Skeletal muscle tissue (tissue), 3 donors: ENCODE measurements at regions not wholly inside any gene's neighbourhood (a gene's known extent, or its start where the extent isn't known, plus 50 kb on each side); places are given as distances from the start of the nearest gene placed in this dataset.

Experiments
- H3K27ac ChIP-seq: one replicate; pipeline ENCODE4 v1.7.0; 2013; ENCODE audit warnings: mild to moderate bottlenecking, low read depth, low read length, inconsistent platforms
- H3K27me3 ChIP-seq, 3 donors: one replicate each; pipeline ENCODE4 v1.7.0; 2013; ENCODE audit warnings: low read length in 3 of 3; ENCODE audit not compliant: control insufficient read depth in 3 of 3, insufficient read depth in 3 of 3
- H3K36me3 ChIP-seq, 3 donors: one replicate each; pipeline ENCODE4 v1.7.0; 2013; ENCODE audit warnings: low read length in 3 of 3; ENCODE audit not compliant: control insufficient read depth in 3 of 3, insufficient read depth in 3 of 3
- H3K4me1 ChIP-seq, 3 donors: one replicate each; pipeline ENCODE4 v1.7.0; 2013; ENCODE audit warnings: low read length in 3 of 3, mild to moderate bottlenecking in 3 of 3; ENCODE audit not compliant: control insufficient read depth in 3 of 3, insufficient read depth in 3 of 3
- H3K4me3 ChIP-seq, 3 donors: one replicate each; pipeline ENCODE4 v1.7.0; 2013; ENCODE audit warnings: low read length in 3 of 3
- H3K9ac ChIP-seq, 3 donors: one replicate each; pipeline ENCODE4 v1.7.0; 2013; ENCODE audit warnings: low read length in 3 of 3, mild to moderate bottlenecking in 3 of 3, moderate library complexity in 2 of 3, low read depth in 1 of 3
- H3K9me3 ChIP-seq, 3 donors: one replicate each; pipeline ENCODE4 v1.7.0; 2013; ENCODE audit warnings: low read length in 3 of 3; ENCODE audit not compliant: control insufficient read depth in 3 of 3
- donor health status: Osteomylitis.

DNA sequence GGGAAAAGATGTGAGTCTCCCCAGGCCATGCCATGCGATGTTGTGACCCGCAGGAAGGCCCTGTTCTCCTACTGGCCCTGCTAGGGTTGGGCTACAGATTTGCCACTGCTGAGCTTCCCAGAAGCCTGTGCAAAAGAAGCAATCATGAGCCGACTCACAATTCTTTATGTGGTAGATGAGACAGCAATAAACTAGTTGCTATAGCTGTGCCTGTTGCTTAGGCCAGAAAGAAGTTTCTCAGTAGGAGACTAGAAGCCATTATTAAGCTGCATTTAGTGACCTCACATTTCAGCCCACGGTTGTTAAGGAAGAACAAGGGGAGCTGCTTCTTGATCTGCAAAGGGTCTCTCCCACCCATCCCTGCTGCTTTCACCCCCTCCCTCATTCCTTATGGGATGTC is 239.4 kb upstream of the CRY1 start:
- H3K27ac ChIP-seq: no peak overlapping the region
- no peaks in the 10 kb centered on the region for H3K36me3 ChIP-seq
- peaks cover 8 to 16% (median 15%) of the 10 kb centered on the region in 3 donors for H3K27me3 ChIP-seq
- no peak overlapping the region for H3K4me3 ChIP-seq
- no peaks in the 10 kb centered on the region for H3K4me1 ChIP-seq
- H3K9me3 ChIP-seq: no peaks in the 10 kb centered on the region
- H3K9ac ChIP-seq: no peak overlapping the region

DNA sequence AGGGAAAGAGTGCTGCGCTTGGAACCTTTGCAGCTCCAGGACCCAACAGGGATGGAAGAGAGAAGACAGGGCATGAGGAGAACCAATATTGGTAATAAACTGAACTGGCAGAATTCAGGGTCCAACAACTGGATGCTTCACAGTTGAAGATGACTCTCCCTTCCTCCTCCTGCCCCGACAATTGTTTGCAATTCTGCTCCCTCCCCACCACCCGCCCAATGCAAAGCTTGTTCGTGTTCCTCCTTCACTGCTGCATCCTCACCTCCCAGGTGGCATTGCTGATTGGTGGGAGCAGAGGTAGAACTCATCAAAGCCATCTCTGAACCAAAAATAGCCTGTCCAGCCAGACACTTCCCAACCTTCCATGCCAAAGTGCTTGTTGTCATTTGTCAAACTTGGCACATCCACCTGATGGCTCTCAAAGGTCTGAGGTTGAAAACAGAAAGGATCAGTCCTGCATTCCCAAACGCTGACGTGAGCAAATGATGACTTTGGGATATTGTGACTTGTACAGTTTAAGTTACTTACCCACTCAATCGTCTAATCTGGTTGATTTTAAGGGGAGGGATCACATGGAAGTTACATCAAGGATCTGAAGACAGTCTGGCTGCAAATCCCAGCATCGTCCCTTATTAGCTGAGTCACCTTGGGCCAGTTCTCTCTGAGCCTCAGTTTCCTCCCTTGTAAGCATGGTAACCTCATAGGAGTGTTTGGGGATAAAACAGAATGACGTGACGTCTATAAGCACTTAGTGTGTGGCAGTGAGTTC is 242.6 kb upstream of the CRY1 start:
- Histone ChIP-seq H3K4me3 (no peak overlapping the region), H3K27me3 (peaks cover 0 to 10% (median 10%) of the 10 kb centered on the region in 3 donors), H3K9ac (no peak overlapping the region), H3K36me3 (no peaks in the 10 kb centered on the region), H3K4me1 (no peaks in the 10 kb centered on the region), H3K9me3 (no peaks in the 10 kb centered on the region), H3K27ac (no peak overlapping the region)

DNA sequence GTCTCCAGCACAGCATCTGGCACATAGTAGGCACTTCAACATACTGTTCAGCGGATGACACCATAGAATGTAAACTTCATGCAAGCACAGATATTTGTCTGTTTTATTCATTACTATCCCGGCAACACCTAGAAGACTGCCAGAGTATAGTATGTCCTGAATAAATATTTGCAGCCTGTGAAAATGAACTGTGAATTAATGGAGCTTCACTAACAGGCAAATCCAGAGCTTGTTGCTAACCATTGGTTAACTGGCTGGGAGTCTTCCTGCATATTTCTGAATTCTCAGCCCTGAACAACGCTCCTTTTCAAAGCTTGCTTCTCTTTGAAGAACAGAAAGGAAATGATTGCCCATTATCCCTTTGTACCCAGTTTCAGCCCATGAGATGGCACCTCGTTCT is 243.3 kb upstream of the CRY1 start:
- no peak overlapping the region for H3K9ac ChIP-seq
- no peaks in the 10 kb centered on the region for H3K36me3 ChIP-seq
- no peaks in the 10 kb centered on the region for H3K4me1 ChIP-seq
- peaks cover 0 to 3% (median 0%) of the 10 kb centered on the region in 3 donors for H3K9me3 ChIP-seq
- H3K4me3 ChIP-seq: no peak overlapping the region
- peaks cover 0 to 10% (median 8%) of the 10 kb centered on the region in 3 donors for H3K27me3 ChIP-seq
- H3K27ac ChIP-seq: no peak overlapping the region

DNA sequence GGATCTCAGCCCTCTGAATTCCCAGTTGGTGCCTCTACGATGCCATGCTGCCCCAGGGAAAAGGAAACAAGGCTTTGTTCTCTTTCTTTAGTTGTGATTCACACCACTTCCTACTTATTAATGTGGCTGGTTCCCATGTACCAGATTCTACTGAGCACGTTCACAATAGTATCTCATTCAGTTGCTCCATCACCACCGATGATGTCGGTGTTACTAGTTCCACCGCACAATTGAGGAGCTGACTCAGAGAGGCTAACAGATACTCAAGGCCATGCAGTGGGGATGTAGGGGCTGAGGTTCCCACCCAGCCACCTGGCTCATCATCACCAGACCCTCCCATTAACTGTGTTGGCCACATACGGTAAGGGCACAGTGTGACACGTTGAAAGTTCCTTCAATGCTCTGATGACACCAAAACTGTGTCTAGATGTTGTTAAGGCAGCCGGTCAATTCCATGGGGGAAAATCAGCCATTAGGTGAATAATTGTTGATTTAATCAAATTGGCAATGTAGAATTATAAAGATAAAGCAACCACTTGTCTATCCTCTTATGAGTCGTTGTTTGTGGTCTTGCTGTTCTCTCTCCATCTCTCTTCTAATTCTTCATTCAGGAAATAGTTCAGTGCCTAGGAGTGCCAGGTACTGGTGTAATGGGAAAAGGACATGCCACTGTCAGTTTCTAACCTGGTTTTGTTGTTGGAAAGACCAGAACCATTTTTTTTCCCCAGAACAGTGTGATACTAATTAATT is 244.2 kb upstream of the CRY1 start:
- Histone ChIP-seq H3K27ac (no peak overlapping the region), H3K27me3 (peaks cover 0 to 8% (median 7%) of the 10 kb centered on the region in 3 donors), H3K9me3 (peaks cover 0 to 3% (median 0%) of the 10 kb centered on the region in 3 donors), H3K9ac (no peak overlapping the region), H3K4me3 (no peak overlapping the region), H3K4me1 (no peaks in the 10 kb centered on the region), H3K36me3 (no peaks in the 10 kb centered on the region)

DNA sequence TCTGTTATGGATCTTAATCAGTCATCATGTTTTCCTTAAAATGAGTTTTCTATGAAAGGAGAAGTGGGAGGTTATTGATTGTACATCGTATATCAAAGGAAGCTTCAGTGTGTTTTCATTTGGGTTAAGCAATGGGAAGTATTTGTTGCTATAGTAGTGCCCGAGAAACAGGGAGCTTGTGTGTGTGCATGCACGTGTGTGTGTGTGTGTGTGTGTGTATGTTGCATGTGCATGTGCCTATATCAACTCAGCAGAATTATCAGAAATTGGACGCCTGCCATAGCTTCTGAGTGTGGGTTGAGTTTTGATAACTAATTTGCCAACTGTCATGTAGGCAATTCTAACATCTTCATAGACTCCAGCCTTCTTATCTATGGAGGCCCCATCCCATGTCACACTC is 246.1 kb upstream of the CRY1 start:
- Histone ChIP-seq H3K9ac (no peak overlapping the region), H3K27me3 (peaks cover 0 to 8% (median 4%) of the 10 kb centered on the region in 3 donors), H3K36me3 (no peaks in the 10 kb centered on the region), H3K9me3 (peaks cover 0 to 5% (median 0%) of the 10 kb centered on the region in 3 donors), H3K4me1 (no peaks in the 10 kb centered on the region), H3K27ac (no peak overlapping the region), H3K4me3 (no peak overlapping the region)

DNA sequence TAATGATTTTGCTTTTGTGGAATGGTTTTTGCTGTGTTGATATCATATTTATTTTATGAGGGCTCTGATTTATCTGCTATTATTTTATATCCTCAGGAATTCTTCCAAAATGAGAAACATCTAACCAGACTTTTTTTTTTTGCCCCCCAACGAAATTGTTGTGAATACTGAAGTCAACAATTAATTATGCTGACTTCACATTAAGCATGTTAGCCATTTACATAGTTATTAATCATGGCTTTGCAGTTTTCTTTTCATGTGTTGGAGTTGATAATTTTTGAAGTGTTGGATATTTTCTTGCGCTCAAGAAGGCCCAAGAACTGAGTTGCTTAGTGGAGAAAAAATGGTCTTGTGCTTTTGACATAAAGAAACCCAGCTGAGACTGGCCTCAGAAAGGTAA is 246.6 kb upstream of the CRY1 start:
- Histone ChIP-seq H3K4me3 (no peak overlapping the region), H3K4me1 (no peaks in the 10 kb centered on the region), H3K9me3 (peaks cover 0 to 5% (median 0%) of the 10 kb centered on the region in 3 donors), H3K9ac (no peak overlapping the region), H3K27ac (no peak overlapping the region), H3K27me3 (peaks cover 0 to 4% (median 4%) of the 10 kb centered on the region in 3 donors), H3K36me3 (no peaks in the 10 kb centered on the region)

DNA sequence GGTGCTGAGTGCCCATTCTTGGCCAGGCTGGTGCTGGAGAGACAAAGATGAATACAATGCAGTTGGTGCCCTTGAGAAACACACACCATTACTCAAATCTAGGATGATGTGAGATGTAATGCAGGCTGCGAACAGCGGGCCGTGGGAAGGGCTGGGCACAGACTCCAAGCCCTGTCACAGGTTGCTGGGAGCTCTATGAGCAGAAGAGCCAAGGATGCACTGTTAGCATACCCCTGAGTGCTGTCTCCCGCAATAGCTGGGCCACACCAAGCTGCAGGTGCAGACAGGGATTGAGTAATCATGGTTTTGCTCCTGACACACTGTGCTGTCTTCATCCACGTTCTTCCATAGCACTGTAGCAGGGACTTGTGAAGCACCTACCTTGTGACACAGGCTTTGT is 247.5 kb upstream of the CRY1 start:
- Histone ChIP-seq H3K27ac (no peak overlapping the region), H3K9me3 (peaks cover 0 to 5% (median 0%) of the 10 kb centered on the region in 3 donors), H3K9ac (no peak overlapping the region), H3K4me1 (no peaks in the 10 kb centered on the region), H3K4me3 (no peak overlapping the region), H3K36me3 (no peaks in the 10 kb centered on the region), H3K27me3 (peaks cover 0 to 4% (median 4%) of the 10 kb centered on the region in 3 donors)

DNA sequence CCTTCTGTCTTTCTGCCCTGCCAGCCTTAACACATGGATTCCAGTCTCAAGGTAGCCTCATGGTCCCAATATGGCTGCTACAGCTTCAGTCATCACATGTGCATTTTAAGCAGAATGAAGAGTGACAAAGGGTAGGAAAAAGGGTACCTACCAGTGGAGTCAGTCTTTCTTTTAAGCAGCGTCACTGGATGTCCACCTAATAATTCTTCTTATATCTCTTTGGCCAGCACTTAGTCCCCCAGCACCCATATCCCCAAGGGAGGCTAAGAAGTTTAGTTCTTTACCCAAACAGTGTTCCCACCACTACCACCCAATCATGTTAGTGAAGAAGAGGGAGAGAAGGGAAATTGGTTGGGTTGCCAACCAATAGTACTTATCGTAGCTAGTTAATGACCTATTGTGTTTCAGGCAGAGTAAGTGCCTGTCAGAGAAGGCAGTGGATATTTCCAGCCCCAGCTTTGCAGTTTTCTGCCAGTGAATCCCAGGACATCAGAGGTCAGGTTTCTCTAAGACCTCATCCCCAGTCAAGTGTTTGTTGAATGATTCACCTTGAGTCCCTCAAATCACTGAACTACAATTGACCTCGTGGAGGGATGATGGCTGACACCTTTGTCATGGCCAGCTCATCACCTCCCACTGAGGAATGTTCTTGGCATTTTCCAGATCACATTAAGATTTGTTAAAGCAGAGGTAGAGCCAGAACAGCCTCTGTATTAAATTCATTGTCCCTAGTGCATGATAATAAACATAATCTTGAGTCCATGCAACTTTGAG is 250.9 kb upstream of the CRY1 start:
- Histone ChIP-seq H3K36me3 (no peaks in the 10 kb centered on the region), H3K27ac (no peak overlapping the region), H3K4me3 (no peak overlapping the region), H3K9ac (no peak overlapping the region), H3K4me1 (no peaks in the 10 kb centered on the region), H3K27me3 (peaks cover 0 to 4% (median 0%) of the 10 kb centered on the region in 3 donors), H3K9me3 (peaks cover 0 to 5% (median 0%) of the 10 kb centered on the region in 3 donors)

DNA sequence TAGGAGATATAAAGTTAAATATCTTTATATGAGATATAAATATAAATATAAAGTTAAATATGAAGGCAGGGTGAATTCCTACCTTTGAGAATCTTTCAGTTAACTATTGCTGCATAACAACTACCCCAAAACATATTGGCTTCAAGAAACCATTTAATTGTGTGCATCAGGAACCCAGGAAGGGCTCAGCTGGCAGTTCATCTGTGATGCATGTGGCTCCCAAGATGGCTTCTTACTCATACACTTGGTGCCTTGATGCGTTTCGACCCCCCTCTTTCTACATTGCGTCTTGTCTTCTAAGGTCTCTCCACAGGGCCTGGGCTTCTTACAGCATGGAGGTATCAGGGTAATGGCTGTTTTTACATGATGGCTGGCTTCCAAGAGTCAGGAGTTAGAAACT is 253.9 kb upstream of the CRY1 start:
- no peak overlapping the region for H3K4me3 ChIP-seq
- peaks cover 0 to 2% (median 0%) of the 10 kb centered on the region in 3 donors for H3K9me3 ChIP-seq
- peaks cover 0 to 8% (median 0%) of the 10 kb centered on the region in 3 donors for H3K27me3 ChIP-seq
- H3K9ac ChIP-seq: no peak overlapping the region
- no peak overlapping the region for H3K27ac ChIP-seq
- no peaks in the 10 kb centered on the region for H3K4me1 ChIP-seq
- no peaks in the 10 kb centered on the region for H3K36me3 ChIP-seq
